ENCODE measurements at regions not wholly inside any gene's neighbourhood (a gene's known extent, or its start where the extent isn't known, plus 50 kb on each side); places are given as distances from the start of the nearest gene placed in this dataset.
"Not testable (repeated sequence)": the region's sequence is repeated elsewhere in the genome, so short reads cannot be mapped to it uniquely, and the experiment has no call there.

GRCh38 chr9:40361018-40361417 is 767.5 kb downstream of the FOXD4L6 start:
- H3K4me3 Mint-ChIP-seq; H3K27me3 Mint-ChIP-seq; intact Hi-C loops (cut with micrococcal nuclease): not testable (repeated sequence)

GRCh38 chr9:40330958-40331357 is 797.5 kb downstream of the FOXD4L6 start:
- H3K4me1 Mint-ChIP-seq; intact Hi-C loops (cut with micrococcal nuclease); H3K36me3 Mint-ChIP-seq (ENCODE audit: low read depth); H3K27ac Mint-ChIP-seq; H3K4me3 Mint-ChIP-seq; H3K27me3 Mint-ChIP-seq; H3K9me3 Mint-ChIP-seq: not testable (repeated sequence)
- DNase-seq = peak; percentile 48

More at GRCh38 chr9:40361018-40361417, 767.5 kb downstream of the FOXD4L6 start:
- H3K9me3 Mint-ChIP-seq; H3K27ac Mint-ChIP-seq; H3K36me3 Mint-ChIP-seq (ENCODE audit: low read depth); H3K4me1 Mint-ChIP-seq: not testable (repeated sequence)
- DNase-seq = peak; percentile 48

GRCh38 chr9:40328907-40329306 is 799.6 kb downstream of the FOXD4L6 start:
- DNase-seq; H3K4me1 Mint-ChIP-seq; H3K9me3 Mint-ChIP-seq; intact Hi-C loops (cut with micrococcal nuclease); H3K36me3 Mint-ChIP-seq (ENCODE audit: low read depth); H3K4me3 Mint-ChIP-seq; H3K27ac Mint-ChIP-seq; H3K27me3 Mint-ChIP-seq: not testable (repeated sequence)

GRCh38 chr9:40326179-40326578 is 802.3 kb downstream of the FOXD4L6 start:
- H3K36me3 Mint-ChIP-seq (ENCODE audit: low read depth); H3K27me3 Mint-ChIP-seq; intact Hi-C loops (cut with micrococcal nuclease); H3K27ac Mint-ChIP-seq; H3K4me3 Mint-ChIP-seq; H3K9me3 Mint-ChIP-seq; H3K4me1 Mint-ChIP-seq; DNase-seq: not testable (repeated sequence)

GRCh38 chr9:40322730-40323129 is 805.8 kb downstream of the FOXD4L6 start:
- H3K27me3 Mint-ChIP-seq; H3K9me3 Mint-ChIP-seq; DNase-seq; intact Hi-C loops (cut with micrococcal nuclease); H3K4me1 Mint-ChIP-seq; H3K36me3 Mint-ChIP-seq (ENCODE audit: low read depth); H3K27ac Mint-ChIP-seq; H3K4me3 Mint-ChIP-seq: not testable (repeated sequence)

- H3K27ac Mint-ChIP-seq; H3K27me3 Mint-ChIP-seq; H3K36me3 Mint-ChIP-seq (ENCODE audit: low read depth); DNase-seq; H3K9me3 Mint-ChIP-seq; intact Hi-C loops (cut with micrococcal nuclease); H3K4me1 Mint-ChIP-seq; H3K4me3 Mint-ChIP-seq: not testable (repeated sequence)
Observed at GRCh38 chr9:40321857-40322256, 806.6 kb downstream of the FOXD4L6 start.

- H3K27ac Mint-ChIP-seq; H3K27me3 Mint-ChIP-seq; H3K9me3 Mint-ChIP-seq; intact Hi-C loops (cut with micrococcal nuclease); H3K4me3 Mint-ChIP-seq; H3K4me1 Mint-ChIP-seq; DNase-seq; H3K36me3 Mint-ChIP-seq (ENCODE audit: low read depth): not testable (repeated sequence)
Observed at GRCh38 chr9:40321204-40321603, 807.3 kb downstream of the FOXD4L6 start.

- H3K27ac Mint-ChIP-seq; H3K4me3 Mint-ChIP-seq; DNase-seq; H3K4me1 Mint-ChIP-seq; H3K9me3 Mint-ChIP-seq; intact Hi-C loops (cut with micrococcal nuclease); H3K27me3 Mint-ChIP-seq; H3K36me3 Mint-ChIP-seq (ENCODE audit: low read depth): not testable (repeated sequence)
Observed at GRCh38 chr9:40315215-40315614, 813.3 kb downstream of the FOXD4L6 start.

GRCh38 chr9:40289999-40290398 is 838.5 kb downstream of the FOXD4L6 start:
- DNase-seq; H3K4me1 Mint-ChIP-seq; H3K4me3 Mint-ChIP-seq; H3K27me3 Mint-ChIP-seq; H3K36me3 Mint-ChIP-seq (ENCODE audit: low read depth); intact Hi-C loops (cut with micrococcal nuclease); H3K9me3 Mint-ChIP-seq; H3K27ac Mint-ChIP-seq: not testable (repeated sequence)
